Stimulated activated CD8-positive, alpha-beta memory T cell treated with anti-CD3 and anti-CD28 coated beads, Interleukin-2, amount 100 ng/mL, for 48 hours (primary cell): ENCODE measurements at regions not wholly inside any gene's neighbourhood (a gene's known extent, or its start where the extent isn't known, plus 50 kb on each side); places are given as distances from the start of the nearest gene placed in this dataset.
"Not testable (repeated sequence)": the region's sequence is repeated elsewhere in the genome, so short reads cannot be mapped to it uniquely, and the experiment has no call there.

Source experiments
- DNase-seq, 2 donors: peaks; one replicate each; pipeline ENCODE4 v3.0.0-alpha.2; 2020; ENCODE audit warnings: low read depth in 2 of 2

- no peak for DNase-seq
These were observed 276.5 kb downstream of the FAT4 start for GRCh38 chr4:125591290-125591689.

GRCh38 chr4:125594056-125594602, 279.4 kb downstream of the FAT4 start:
- DNase-seq, result no peak

DNA sequence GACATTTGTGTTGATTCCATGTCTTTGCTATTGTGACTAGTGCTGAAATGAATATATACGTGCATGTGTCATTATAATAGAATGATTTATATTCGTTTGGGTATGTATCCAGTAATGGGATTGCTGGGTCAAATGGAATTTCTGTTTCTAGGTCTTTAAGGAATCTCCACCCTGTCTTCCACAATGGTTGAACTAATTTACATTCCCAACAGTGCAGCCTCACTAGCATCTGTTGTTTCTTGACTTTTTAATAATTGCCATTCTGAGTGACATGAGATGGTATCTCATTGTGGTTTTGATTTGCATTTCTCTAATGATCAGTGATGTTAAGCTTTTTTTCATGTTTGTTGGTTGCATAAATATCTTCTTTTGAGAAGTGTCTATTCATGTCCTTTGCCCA, 291.2 kb downstream of the FAT4 start:
- DNase-seq, result not testable (repeated sequence)

DNA sequence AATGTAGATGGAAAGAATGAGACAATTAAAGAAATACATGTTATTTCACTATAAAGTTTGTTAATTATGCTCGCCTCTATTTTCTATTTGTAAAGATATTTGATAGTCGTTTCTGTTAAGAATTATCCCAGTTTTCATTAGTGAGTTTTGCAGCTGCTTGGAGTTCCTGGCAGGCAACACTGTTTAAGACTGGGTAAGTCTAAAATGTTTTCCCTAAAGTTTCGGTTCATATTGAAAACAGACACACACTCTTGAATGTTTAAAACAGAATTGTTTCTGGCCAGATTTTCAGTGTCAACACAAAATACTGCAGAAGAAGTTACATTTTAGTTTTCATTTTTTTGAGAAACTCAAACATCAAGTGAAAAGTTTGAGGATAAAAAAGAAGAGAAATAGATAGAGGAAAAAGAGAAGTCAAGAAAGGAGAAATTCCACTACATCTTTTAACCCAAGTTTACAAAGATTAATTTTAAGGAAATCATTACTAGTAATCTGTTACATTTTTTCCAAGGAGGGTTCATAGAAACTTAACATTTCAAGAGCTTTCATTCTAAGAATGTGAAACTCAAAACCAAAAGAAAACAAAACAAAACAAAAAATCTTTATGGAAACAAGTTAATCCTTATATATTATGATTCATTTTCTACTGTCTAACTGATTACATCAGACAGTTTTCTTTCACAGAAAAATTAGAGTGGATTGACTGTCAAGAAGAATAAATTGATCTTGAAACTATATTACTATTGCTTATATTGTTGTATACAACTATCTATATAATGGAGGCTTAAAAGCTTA, 305.5 kb downstream of the FAT4 start:
- DNase-seq, result no peak

GRCh38 chr4:125624951-125625350, 310.2 kb downstream of the FAT4 start:
- DNase-seq, result no peak

DNA sequence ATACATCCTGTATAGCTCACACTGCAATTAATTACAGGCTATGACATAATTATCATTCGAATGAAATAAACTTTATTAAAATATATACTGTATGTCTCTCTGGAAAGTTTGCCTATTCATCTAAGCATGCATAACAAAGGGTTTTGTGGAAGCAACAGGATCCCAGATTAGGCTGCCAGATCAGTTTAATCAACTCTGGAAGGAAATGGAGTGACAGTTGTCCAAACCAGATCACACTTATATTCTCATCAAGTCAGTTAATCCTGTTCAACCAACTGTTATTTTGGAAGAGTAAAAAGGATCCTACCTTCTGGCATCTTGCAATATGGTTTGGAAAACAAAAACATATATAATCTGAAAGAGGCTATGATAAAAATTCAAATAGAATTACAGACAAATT, 312.2 kb downstream of the FAT4 start:
- no peak for DNase-seq

- DNase-seq, result no peak
These were observed 324.4 kb downstream of the FAT4 start for GRCh38 chr4:125639182-125639621.

GRCh38 chr4:125641611-125642010, 326.9 kb downstream of the FAT4 start:
- no peak for DNase-seq

GRCh38 chr4:125642645-125643044, 327.9 kb downstream of the FAT4 start:
- no peak for DNase-seq

- DNase-seq, result no peak
These were observed 334.7 kb downstream of the FAT4 start for GRCh38 chr4:125649452-125649851.

DNA sequence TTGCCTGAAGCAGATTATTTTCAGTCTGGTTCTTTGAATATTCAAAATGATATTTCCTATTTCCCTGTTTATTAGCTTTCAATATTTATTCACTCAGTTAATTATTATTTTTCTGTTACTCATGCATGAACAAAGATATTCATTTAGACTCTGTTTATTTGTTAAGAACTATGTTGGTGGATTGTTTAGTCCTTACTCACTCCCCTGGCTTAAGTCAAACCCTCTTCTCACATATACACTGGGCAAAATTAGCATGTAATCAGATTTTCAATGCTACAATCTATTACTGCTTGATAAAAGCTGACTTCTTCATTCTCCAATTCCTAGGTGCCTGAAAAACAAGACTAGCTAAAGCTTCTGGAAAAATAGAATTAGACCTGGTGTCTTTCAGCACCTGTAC, 335.8 kb downstream of the FAT4 start:
- no peak for DNase-seq

DNA sequence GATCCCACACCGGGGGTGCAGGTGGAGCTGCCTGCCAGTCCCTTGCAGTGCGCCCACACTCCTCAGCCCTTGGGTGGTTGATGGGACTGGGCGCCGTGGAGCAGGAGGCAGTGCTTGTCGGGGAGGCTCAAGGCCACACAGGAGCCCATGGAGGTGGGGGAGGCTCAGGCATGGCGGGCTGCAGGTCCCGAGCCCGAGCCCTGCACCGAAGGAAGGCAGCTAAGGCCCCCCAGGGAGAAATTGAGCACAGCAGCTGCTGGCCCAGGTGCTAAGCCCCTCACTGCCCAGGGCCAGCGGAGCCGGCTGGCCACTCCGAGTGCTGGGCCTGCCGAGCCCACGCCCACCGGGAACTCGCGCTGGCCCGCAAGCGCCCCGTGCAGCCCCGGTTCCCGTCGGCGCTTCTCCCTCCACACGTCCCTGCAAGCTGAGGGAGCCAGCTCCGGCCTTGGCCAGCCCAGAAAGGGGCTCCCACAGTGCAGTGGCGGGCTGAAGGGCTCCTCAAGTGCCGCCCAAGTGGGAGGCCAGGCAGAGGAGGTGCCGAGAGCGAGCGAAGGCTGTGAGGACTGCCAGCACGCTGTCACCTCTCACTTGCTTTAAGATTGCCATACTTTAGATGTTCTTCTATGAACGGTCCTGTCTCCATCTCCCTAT, 337.1 kb downstream of the FAT4 start:
- DNase-seq, result not testable (repeated sequence)

DNA sequence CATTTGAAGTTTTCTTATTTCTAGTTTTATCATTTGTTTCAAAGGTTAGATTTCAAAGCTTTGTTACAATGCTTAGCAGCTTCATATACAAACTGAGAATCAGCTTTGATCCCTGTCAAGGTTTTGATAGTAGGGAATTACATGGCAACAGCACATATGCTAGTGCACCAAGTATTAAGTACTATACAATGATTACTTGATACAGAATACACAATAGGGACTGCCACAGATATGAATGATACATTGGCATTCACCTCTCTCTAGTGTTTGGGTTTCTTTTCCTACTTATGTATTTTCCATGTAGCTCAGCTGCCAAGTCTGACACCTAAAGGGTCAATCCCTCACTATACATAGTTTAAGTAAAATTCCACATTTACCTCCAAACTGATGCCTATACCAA, 344.0 kb downstream of the FAT4 start:
- DNase-seq, result no peak

DNA sequence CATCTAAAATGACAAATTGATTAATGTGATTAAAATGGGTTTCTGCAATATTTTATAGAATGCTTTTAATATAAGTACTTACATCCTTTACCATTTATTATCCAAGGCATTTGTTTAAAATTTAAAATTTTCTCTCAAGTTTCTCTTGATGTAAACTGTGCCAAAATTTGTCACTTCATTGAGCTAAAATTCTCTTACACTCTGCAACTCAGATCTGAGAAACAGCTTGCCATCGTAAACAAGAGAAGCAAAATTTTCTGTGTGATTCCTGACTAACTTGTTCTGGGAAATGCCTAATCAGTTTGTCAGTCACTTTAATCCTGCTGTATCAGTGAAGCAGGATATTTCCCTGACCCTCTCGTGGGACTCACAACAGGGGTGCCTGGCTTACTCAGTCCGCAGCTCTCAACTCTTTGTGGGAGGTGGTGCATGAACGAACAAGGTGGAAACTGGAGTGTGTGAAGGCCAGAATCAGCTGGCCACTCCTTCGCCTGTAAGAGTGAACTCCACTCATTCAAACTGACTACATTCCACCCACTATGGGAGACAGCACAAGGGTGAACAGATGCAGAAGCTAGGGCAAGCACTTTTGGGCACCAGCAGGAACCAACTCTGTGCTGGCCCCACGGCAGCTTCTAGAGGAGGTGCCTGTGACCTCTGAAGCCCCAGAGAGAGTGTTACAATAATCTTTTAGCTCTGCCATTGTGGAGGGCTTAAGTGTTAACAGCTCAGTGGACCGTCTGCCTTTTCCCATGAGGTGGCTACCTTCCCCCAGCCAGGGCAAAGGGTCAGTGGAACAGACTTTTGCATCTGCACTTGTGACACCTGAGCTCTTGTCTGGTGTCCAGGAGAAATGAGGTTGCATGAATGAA, 349.4 kb downstream of the FAT4 start:
- no peak for DNase-seq

DNA sequence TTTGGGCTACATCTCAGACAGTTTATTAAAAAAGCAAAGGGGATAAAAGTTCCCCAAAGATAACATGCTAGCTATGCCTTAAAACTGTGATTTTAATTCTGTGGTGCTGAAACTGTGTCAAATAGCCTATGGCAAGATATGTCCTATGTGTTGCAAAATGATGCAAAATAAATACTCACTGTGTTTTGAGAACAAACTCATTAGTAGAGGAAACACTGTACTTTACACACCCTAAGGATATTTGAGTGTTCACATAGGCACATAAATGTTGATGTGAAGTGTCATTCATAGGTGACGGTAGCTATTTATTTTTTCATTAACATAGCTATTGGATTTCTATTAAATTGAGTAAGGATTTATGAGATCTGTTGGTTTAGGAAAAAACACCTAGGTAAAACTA, 351.9 kb downstream of the FAT4 start:
- no peak for DNase-seq

- no peak for DNase-seq
These were observed 361.4 kb downstream of the FAT4 start for GRCh38 chr4:125676156-125676555.

- DNase-seq, result no peak
These were observed 361.8 kb downstream of the FAT4 start for GRCh38 chr4:125676583-125676982.

DNA sequence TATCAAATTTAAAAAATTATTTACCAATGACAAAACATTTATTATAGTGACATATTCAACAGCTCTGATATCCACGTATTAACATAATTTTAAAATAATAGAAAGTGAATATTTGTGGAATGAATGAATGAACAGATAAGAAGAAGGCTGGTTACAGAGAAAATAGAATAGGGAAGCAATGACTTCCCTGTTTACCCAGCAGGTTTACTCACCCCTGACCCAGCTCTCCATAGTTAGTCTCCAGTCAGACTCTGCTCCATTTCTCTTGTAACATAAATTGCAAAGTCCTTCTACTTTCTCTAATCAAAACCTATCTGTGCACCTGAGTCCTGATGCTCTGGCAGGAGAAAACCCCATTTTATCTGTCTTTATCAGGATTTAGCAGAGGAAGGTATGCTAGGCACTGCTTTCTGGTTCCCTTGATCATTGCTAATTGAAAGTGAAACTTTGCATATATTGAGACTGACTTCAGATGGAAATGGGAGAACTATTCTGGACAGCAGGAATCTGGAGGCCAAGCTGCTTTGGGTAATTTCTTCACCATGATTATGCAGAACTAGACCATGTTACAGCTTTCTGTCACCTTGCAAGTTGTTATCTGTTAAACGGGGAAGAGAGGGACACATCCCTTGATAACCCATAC, 363.0 kb downstream of the FAT4 start:
- no peak for DNase-seq

DNA sequence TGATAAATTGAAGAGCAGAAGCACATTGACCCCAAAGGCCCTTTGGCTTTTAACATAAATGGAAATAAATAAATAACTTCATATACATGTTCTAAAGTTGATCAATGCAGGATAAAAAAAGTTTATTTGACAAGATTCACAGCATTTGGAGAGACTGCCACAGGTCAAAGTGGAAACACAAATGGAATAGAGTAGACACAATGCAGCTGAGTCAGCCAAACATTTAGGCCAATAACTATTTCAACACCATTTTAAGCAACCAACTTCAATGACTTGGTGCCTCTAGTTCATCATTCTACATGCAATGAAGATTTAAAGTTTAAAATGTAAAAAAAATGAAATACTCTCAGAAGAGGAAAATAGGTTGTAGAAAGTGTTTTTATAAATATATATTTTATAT, 365.2 kb downstream of the FAT4 start:
- DNase-seq, result no peak

GRCh38 chr4:125681240-125681639, 366.5 kb downstream of the FAT4 start:
- DNase-seq, result no peak

DNA sequence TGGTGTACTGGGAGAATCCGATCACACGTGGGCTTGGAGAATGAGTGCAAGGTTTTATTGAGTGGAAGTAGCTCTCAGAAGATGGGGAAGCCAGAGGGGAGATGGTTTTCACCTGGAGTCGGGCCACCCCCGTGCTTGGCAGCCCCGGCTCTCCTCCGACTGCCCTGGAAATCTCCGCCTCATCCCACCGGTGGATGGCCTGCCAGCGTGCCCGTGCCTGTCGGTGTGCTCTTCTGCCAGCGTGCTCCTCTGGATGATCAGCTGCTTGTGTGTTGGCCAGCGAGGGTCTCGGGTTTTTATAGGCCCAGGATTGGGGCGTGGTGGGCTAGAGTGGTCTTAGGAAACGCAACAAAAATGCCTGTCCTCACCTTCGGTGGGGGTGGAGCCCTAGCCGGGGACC, 368.0 kb downstream of the FAT4 start:
- no peak for DNase-seq

- no peak for DNase-seq
These were observed 374.1 kb downstream of the FAT4 start for GRCh38 chr4:125688841-125689240.
